H9 (cell line): ENCODE measurements at regions not wholly inside any gene's neighbourhood (a gene's known extent, or its start where the extent isn't known, plus 50 kb on each side); places are given as distances from the start of the nearest gene placed in this dataset.

ENCODE experiments used
- DNase-seq: peaks from one replicate; pipeline ENCODE4 v3.0.0-alpha.2; 2017
- H2AFZ ChIP-seq: one replicate; pipeline ENCODE4 v1.6.1; 2013; ENCODE audit warnings: mild to moderate bottlenecking, low read length, control low read depth, moderate library complexity
- H2AK5ac ChIP-seq: 2 replicates; pipeline ENCODE4 v1.6.1; 2013; ENCODE audit warnings: low read length, control low read depth, mixed read lengths; ENCODE audit not compliant: insufficient read length
- H2BK120ac ChIP-seq: one replicate; pipeline ENCODE4 v1.6.1; 2013; ENCODE audit warnings: low read depth, mild to moderate bottlenecking, low read length, control low read depth, inconsistent platforms; ENCODE audit not compliant: poor library complexity, severe bottlenecking
- H2BK12ac ChIP-seq: 2 replicates; pipeline ENCODE4 v1.6.1; 2013; ENCODE audit warnings: low read length, control low read depth, mixed read lengths, low read depth; ENCODE audit not compliant: insufficient read length
- H2BK15ac ChIP-seq: 2 replicates; pipeline ENCODE4 v1.6.1; 2013; ENCODE audit warnings: low read depth, low read length, control low read depth
- H2BK20ac ChIP-seq: one replicate; pipeline ENCODE4 v1.6.1; 2013; ENCODE audit warnings: low read depth, mild to moderate bottlenecking, low read length, control low read depth, inconsistent platforms; ENCODE audit not compliant: poor library complexity, severe bottlenecking
- H2BK5ac ChIP-seq: 2 replicates; pipeline ENCODE4 v1.6.1; 2013; ENCODE audit warnings: low read length, control low read depth, mixed read lengths; ENCODE audit not compliant: insufficient read length
- H3K14ac ChIP-seq: 2 replicates; pipeline ENCODE4 v1.6.1; 2013; ENCODE audit warnings: low read length, control low read depth; ENCODE audit not compliant: insufficient read depth
- H3K18ac ChIP-seq: 2 replicates; pipeline ENCODE4 v1.6.1; 2013; ENCODE audit warnings: low read depth, mild to moderate bottlenecking, mixed read lengths, low read length, control low read depth; ENCODE audit not compliant: insufficient read length
- H3K23ac ChIP-seq: 2 replicates; pipeline ENCODE4 v1.6.1; 2013; ENCODE audit warnings: low read length, control low read depth, mixed read lengths, low read depth; ENCODE audit not compliant: insufficient read length
- H3K23me2 ChIP-seq: 2 replicates; pipeline ENCODE4 v1.6.1; 2013; ENCODE audit warnings: low read depth, mild to moderate bottlenecking, mixed read lengths, low read length, control low read depth; ENCODE audit not compliant: insufficient read length, poor library complexity, severe bottlenecking
- H3K27ac ChIP-seq: 2 replicates; pipeline ENCODE4 v1.5.1; 2013; ENCODE audit warnings: low read length, control low read depth, mixed read lengths, low read depth; ENCODE audit not compliant: insufficient read length
- H3K27me3 ChIP-seq: 2 replicates; pipeline ENCODE4 v1.6.1; 2013; ENCODE audit warnings: low read length, control low read depth, inconsistent platforms; ENCODE audit not compliant: insufficient read depth
- H3K4ac ChIP-seq: 2 replicates; pipeline ENCODE4 v1.6.1; 2013; ENCODE audit warnings: low read depth, mild to moderate bottlenecking, control low read depth, inconsistent platforms, low read length, moderate library complexity
- H3K4me1 ChIP-seq: 2 replicates; pipeline ENCODE4 v1.6.1; 2013; ENCODE audit warnings: low read length, control low read depth, inconsistent platforms; ENCODE audit not compliant: insufficient read depth
- H3K4me2 ChIP-seq: 2 replicates; pipeline ENCODE4 v1.6.1; 2013; ENCODE audit warnings: low read length, control low read depth, mixed read lengths; ENCODE audit not compliant: insufficient read length, insufficient read depth
- H3K56ac ChIP-seq: 2 replicates; pipeline ENCODE4 v1.6.1; 2013; ENCODE audit warnings: low read depth, mild to moderate bottlenecking, mixed read lengths, low read length, control low read depth; ENCODE audit not compliant: insufficient read length
- H3K79me1 ChIP-seq: 2 replicates; pipeline ENCODE4 v1.6.1; 2013; ENCODE audit warnings: low read depth, mild to moderate bottlenecking, moderate library complexity, low read length, control low read depth, inconsistent platforms; ENCODE audit not compliant: insufficient read depth, poor library complexity, severe bottlenecking
- H3K79me2 ChIP-seq: 2 replicates; pipeline ENCODE4 v1.6.1; 2013; ENCODE audit warnings: low read length, control low read depth, inconsistent platforms; ENCODE audit not compliant: insufficient read depth
- H3K9ac ChIP-seq: 2 replicates; pipeline ENCODE4 v1.6.1; 2013; ENCODE audit warnings: low read length, control low read depth, mixed read lengths; ENCODE audit not compliant: insufficient read length; ENCODE audit errors: extremely low read depth
- H3K9me3 ChIP-seq: one replicate; pipeline ENCODE4 v1.6.1; 2013; ENCODE audit warnings: low read depth, low read length, inconsistent platforms; ENCODE audit not compliant: control insufficient read depth
- H3T11ph ChIP-seq: one replicate; pipeline ENCODE4 v1.6.1; 2013; ENCODE audit warnings: mild to moderate bottlenecking, low read length, control low read depth, inconsistent platforms
- H4K20me1 ChIP-seq: one replicate; pipeline ENCODE4 v1.6.1; 2013; ENCODE audit not compliant: control insufficient read depth, insufficient read length, insufficient read depth
- H4K5ac ChIP-seq: 2 replicates; pipeline ENCODE4 v1.6.1; 2013; ENCODE audit warnings: low read depth, mild to moderate bottlenecking, mixed read lengths, low read length, control low read depth; ENCODE audit not compliant: insufficient read length
- H4K8ac ChIP-seq: replicated peaks from 2 replicates; pipeline ENCODE4 v1.6.1; 2013; ENCODE audit warnings: low read length, control low read depth, mixed read lengths, low read depth; ENCODE audit not compliant: insufficient read length
- H4K91ac ChIP-seq: 2 replicates; pipeline ENCODE4 v1.6.1; 2013; ENCODE audit warnings: low read depth, mild to moderate bottlenecking, moderate library complexity, mixed read lengths, low read length, control low read depth; ENCODE audit not compliant: insufficient read length
- H3K27ac Mint-ChIP-seq, 3 experiments: 2 replicates in 2 of 3; 3 replicates in 1 of 3; pipeline ENCODE4 v1.8.0; 2020 to 2021; ENCODE audit warnings: mixed read lengths in 3 of 3, mild to moderate bottlenecking in 1 of 3, moderate library complexity in 1 of 3
- H3K27me3 Mint-ChIP-seq: 2 replicates; pipeline ENCODE4 v1.8.0; 2021; ENCODE audit warnings: low read depth, mild to moderate bottlenecking, moderate library complexity, mixed read lengths
- H3K36me3 Mint-ChIP-seq, 3 experiments: 2 replicates in 2 of 3; 3 replicates in 1 of 3; pipeline ENCODE4 v1.8.0; 2020 to 2021; ENCODE audit warnings: low read depth in 3 of 3, mixed read lengths in 3 of 3; ENCODE audit not compliant: insufficient read depth in 1 of 3
- H3K4me1 Mint-ChIP-seq, 2 experiments: 2 replicates each; pipeline ENCODE4 v1.8.0; 2020; ENCODE audit warnings: mixed read lengths in 2 of 2
- H3K4me3 Mint-ChIP-seq, 2 experiments: 2 replicates in 1 of 2; 3 replicates in 1 of 2; pipeline ENCODE4 v1.8.0; 2020 to 2021; ENCODE audit warnings: mild to moderate bottlenecking in 2 of 2, mixed read lengths in 2 of 2, moderate library complexity in 1 of 2
- H3K9me3 Mint-ChIP-seq, 2 experiments: 2 replicates in 1 of 2; 3 replicates in 1 of 2; pipeline ENCODE4 v1.8.0; 2020; ENCODE audit warnings: mild to moderate bottlenecking in 2 of 2, mixed read lengths in 2 of 2, moderate library complexity in 1 of 2
- WGBS: extraction: QIAGEN DNeasy Blood & Tissue Kit; methylation state at CpG from one replicate; pipeline ENCODE4 v1.1.7; 2013; ENCODE audit warnings: missing lambda C conversion rate, low lambda C conversion rate, mixed read lengths; ENCODE audit not compliant: insufficient read length; ENCODE audit errors: extremely low coverage; 5-methylcytosine and 5-hydroxymethylcytosine counted together
- TF ChIP-seq, protein P1 (sequence below): fragments of 200-600 bp; sonication (generic); conservative IDR thresholded peaks from 3 replicates; pipeline ENCODE4 v1.8.0; 2021; ENCODE audit warnings: antibody characterized with exemption, mild to moderate bottlenecking

DNA sequence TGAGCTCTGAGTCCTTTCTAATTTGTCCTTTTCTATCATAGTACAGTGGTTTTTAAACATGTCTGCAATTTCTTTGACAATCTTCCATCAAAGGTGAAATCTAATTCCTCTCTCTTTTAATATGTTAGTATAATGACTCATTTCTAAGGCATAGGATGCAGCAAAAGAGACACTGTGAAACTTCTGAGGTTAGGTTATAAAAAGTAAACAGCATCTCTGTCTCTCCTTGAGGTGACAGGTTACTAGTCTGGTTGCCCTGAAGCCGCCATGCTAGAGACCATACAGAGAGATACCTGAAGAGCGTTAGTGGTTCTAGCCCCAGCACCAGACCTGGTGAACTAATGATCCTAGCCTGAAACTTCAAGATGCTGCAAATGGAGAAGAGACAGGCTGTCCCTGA is 114.3 kb downstream of the PPM1A start:
- Histone ChIP-seq H2BK120ac (no peak overlapping the region), H3K79me1 (no peaks in the 10 kb centered on the region), H2BK12ac (no peak overlapping the region), H3K27me3 (no peaks in the 10 kb centered on the region), H3K79me2 (no peaks in the 10 kb centered on the region), H3K23ac (no peak overlapping the region), H3K27ac (no peak overlapping the region), H3K4me1 (no peaks in the 10 kb centered on the region), H3K9ac (no peak overlapping the region), H4K5ac (no peak overlapping the region), H2BK5ac (no peak overlapping the region), H3K14ac (no peak overlapping the region), H2AFZ (no peak overlapping the region), H4K20me1 (no peaks in the 10 kb centered on the region), H2BK20ac (no peak overlapping the region), H2AK5ac (no peak overlapping the region), H3K18ac (no peak overlapping the region), H3K9me3 (no peaks in the 10 kb centered on the region), H3K23me2 (no peaks in the 10 kb centered on the region), H3T11ph (no peak overlapping the region), H2BK15ac (no peak overlapping the region), H4K8ac (no peak overlapping the region), H3K4ac (no peak overlapping the region), H3K56ac (no peak overlapping the region), H3K4me2 (no peak overlapping the region), H4K91ac (no peak overlapping the region)
- no peaks in the 10 kb centered on the region; a peak in 1 of 5 replicates for H3K9me3 Mint-ChIP-seq
- H3K36me3 Mint-ChIP-seq, result no peaks in the 10 kb centered on the region
- no peak overlapping the region for H3K4me3 Mint-ChIP-seq
- H3K27me3 Mint-ChIP-seq, result no peaks in the 10 kb centered on the region
- H3K27ac Mint-ChIP-seq, result no peak overlapping the region
- DNase-seq, result no peak
- no CpG with 5 or more reads among the region's 2 CpGs for WGBS
- no peaks in the 10 kb centered on the region for H3K4me1 Mint-ChIP-seq
- TF ChIP-seq, protein P1, sequence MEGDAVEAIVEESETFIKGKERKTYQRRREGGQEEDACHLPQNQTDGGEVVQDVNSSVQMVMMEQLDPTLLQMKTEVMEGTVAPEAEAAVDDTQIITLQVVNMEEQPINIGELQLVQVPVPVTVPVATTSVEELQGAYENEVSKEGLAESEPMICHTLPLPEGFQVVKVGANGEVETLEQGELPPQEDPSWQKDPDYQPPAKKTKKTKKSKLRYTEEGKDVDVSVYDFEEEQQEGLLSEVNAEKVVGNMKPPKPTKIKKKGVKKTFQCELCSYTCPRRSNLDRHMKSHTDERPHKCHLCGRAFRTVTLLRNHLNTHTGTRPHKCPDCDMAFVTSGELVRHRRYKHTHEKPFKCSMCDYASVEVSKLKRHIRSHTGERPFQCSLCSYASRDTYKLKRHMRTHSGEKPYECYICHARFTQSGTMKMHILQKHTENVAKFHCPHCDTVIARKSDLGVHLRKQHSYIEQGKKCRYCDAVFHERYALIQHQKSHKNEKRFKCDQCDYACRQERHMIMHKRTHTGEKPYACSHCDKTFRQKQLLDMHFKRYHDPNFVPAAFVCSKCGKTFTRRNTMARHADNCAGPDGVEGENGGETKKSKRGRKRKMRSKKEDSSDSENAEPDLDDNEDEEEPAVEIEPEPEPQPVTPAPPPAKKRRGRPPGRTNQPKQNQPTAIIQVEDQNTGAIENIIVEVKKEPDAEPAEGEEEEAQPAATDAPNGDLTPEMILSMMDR, result no peak
